Fibroblast of mammary gland (primary cell): ENCODE measurements at regions not wholly inside any gene's neighbourhood (a gene's known extent, or its start where the extent isn't known, plus 50 kb on each side); places are given as distances from the start of the nearest gene placed in this dataset.

Experiments used
- DNase-seq: peaks from one replicate; pipeline ENCODE4 v3.0.0-alpha.2; 2010; ENCODE audit warnings: low read depth
- H3K4me3 ChIP-seq: 2 replicates; pipeline ENCODE4 v1.5.1; 2011; ENCODE audit warnings: low read depth, mild to moderate bottlenecking, low read length, moderate library complexity; ENCODE audit not compliant: control insufficient read depth
- TF ChIP-seq, protein P1 (sequence below): conservative IDR thresholded peaks from 2 replicates; pipeline ENCODE4 v1.5.1; 2011; ENCODE audit warnings: low read depth, low read length, inconsistent platforms; ENCODE audit not compliant: control insufficient read depth, insufficient read depth

DNA sequence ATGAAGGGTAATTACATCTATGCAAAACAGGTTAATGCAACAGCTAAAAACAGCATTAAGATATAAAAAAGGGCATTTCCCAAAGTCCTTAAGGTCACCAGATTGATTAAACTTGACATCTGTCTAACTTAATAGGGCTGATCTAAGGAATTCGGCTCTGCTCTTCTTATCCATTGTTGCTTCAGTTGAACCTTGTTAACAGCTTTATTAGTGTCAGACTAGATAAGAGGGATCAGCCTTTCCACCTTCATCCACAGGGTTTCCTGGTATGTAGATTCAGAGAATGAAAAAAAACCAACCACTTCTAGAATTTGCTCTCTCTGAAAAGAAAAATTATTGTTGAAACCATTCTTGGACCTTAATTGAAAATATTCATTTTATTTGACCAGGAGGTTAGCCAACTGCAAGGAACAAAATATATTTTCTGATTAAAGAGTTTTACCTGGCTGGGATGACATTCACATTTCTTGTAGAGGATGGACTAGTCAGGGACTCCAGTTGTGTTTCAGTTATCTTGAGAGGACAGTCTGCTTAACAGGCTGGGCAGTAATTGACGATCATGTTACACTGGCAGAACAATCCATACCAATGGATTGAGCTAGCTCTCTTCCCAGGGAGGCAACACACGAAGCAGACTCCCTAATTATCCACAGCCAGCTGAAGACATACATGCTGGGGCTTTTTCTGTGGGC lies 357.4 kb upstream of the ACVR2A start:
- DNase-seq: no peak
- TF ChIP-seq, protein P1, sequence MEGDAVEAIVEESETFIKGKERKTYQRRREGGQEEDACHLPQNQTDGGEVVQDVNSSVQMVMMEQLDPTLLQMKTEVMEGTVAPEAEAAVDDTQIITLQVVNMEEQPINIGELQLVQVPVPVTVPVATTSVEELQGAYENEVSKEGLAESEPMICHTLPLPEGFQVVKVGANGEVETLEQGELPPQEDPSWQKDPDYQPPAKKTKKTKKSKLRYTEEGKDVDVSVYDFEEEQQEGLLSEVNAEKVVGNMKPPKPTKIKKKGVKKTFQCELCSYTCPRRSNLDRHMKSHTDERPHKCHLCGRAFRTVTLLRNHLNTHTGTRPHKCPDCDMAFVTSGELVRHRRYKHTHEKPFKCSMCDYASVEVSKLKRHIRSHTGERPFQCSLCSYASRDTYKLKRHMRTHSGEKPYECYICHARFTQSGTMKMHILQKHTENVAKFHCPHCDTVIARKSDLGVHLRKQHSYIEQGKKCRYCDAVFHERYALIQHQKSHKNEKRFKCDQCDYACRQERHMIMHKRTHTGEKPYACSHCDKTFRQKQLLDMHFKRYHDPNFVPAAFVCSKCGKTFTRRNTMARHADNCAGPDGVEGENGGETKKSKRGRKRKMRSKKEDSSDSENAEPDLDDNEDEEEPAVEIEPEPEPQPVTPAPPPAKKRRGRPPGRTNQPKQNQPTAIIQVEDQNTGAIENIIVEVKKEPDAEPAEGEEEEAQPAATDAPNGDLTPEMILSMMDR: no peak
- H3K4me3 ChIP-seq: no peak overlapping the region

DNA sequence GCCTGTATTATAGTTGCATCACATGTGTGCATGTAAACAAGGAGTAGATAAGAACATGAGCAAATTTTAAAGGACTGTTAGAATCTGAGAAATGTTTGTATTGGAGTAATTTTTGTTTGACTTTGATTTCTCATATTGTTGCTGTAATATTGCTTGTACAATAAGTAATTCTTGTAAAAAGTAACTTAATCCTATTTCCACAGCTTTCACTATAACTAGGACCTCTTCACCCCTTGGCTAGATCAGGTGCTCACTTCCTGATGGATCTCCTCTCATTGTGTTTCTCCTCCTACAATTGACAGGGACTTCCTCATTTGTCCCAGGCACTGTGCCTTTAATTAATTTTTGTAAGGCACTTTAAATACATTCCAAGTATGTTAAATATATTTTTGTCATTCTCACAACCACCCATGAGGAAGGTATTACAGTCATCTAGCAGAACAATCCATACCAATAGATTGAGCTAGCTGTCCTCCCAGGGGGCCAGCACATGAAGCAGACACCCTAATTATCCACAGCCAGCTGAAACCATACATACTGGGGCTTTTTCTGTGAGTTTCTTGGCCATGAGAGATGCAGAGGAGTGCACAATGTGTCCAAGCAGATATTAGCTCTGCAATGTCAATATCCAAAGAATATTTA lies 359.5 kb upstream of the ACVR2A start:
- DNase-seq: no peak
- TF ChIP-seq, protein P1: no peak
- no peak overlapping the region for H3K4me3 ChIP-seq

DNA sequence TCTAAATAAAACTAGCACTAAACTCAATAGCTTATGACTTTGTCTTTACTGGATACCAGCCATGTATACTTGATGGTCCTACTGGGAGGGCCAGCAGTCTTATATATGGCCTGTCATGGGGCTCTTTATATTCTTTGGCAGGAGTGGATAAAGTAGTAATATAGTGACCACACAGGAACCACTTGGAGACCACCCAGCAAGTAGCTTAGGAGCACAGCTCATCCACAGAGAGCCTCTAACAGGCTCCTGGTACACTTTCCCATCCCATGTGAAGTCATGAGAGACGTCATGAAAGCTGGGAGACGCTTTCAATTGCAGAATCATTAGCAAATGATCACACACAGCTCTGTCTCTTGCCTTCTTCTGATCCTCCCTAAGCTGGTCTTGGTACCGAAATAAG lies 360.9 kb upstream of the ACVR2A start:
- DNase-seq: no peak
- H3K4me3 ChIP-seq: no peak overlapping the region
- TF ChIP-seq, protein P1: no peak

DNA sequence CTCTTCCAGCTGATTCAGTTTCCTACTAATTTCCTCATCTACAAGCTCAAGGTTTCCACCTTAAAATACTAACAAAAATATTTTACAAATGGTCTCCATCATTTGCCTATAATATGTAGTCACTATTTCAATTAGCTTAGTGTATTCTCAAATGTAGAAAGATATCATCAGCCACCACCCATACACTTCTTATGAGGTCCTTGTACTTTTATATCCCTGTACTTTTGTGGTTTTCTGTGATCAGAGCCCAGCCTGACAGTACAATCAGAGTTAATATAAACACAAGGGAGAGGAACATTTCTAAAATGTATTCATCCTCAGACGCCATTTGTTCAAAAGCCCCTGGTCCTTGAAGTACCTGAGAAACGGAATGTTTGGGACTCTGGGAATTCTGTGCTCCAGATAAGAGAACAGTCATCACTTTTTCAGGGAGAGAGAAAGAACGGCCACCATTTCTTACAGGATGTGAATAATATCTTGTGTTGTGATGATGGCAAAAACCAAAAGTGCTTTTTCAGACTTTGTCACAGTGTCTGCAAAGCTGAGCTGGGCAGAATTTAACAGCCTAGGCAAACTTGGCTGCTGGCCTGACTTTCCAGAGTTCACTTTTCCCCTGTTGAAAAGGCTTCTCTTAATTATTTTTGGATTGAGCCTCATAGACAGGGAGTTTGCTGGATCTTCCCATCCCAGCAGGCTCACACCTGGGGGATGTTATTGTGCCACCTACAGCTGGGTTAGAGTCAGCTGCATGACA lies 361.7 kb upstream of the ACVR2A start:
- H3K4me3 ChIP-seq: no peak overlapping the region
- no peak for DNase-seq
- TF ChIP-seq, protein P1: no peak

DNA sequence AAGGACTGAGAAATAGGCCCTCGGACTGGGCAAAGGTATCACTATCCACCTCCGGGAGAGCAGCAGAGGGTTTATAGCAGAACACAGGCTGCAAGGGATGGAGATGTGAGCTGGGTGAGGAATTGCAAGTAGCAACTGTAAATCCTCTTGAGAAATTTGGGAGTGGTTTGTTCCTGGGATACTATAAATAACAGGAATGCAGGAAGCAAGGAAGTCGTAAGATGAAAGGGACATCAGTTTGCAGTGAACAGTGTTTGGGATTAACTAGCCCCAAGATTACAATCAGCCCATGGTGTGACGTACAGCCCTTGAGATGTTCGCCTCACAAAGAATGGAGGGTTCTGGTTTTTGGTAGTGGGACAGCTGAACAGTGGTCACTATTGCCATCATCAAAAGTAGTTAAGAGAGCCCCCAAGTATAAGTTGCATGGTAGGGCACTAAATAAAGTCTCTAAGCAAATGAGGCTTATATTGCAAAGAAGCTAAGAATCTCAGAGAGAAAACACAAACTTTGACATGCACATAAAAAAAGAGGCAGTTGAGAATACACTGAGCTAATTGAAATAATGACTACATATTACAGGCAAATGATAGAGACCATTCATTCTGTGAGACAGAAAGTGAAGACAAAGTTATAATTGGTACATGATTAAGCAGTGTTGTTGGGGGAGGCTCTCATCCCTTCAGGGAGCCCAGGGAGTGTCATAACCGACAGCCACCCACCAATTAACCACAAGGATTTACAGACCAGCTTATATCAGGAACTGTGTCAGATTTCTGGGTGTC lies 362.5 kb upstream of the ACVR2A start:
- H3K4me3 ChIP-seq: no peak overlapping the region
- DNase-seq: no peak
- TF ChIP-seq, protein P1: no peak

DNA sequence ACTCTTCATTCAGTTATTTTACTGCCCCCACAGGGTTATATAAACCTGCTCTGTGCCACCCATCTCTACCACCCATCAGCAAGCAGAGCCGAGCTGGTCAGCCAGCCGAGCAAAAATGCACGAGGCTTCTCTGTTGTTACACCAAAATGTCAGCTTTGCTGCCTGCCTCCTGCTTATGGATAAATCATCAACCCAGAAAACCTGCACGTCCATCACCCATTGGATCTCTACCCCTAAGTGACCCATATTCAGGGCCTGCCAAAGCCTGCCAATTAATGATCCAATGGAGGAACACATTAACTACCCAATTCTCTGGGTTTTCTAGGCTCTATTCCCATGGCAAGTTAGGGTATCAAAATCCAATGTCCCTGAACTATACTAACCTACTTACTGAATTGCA lies 365.5 kb upstream of the ACVR2A start:
- H3K4me3 ChIP-seq: no peak overlapping the region
- TF ChIP-seq, protein P1: no peak
- DNase-seq: no peak
